HCT116 (cell line): ENCODE measurements at regions not wholly inside any gene's neighbourhood (a gene's known extent, or its start where the extent isn't known, plus 50 kb on each side); places are given as distances from the start of the nearest gene placed in this dataset.

ENCODE experiments used
- CTCF ChIP-seq, 3 experiments: fragments of 200-600 bp in 1 of 3; sonication (generic) in 1 of 3; IDR thresholded peaks in 2 of 3; conservative IDR thresholded peaks in 1 of 3; 2 replicates each; pipeline ENCODE4 v1.5.1; 2012 to 2017; ENCODE audit warnings: low read depth in 2 of 3, low read length in 2 of 3, antibody characterized with exemption in 1 of 3, borderline replicate concordance in 1 of 3, control low read depth in 1 of 3, mild to moderate bottlenecking in 1 of 3, mixed read lengths in 1 of 3, mixed run types in 1 of 3, moderate library complexity in 1 of 3; ENCODE audit not compliant: insufficient read depth in 1 of 3
- TF ChIP-seq, protein P1 (sequence below): IDR thresholded peaks from 2 replicates; pipeline ENCODE4 v1.6.1; 2011; ENCODE audit warnings: mild to moderate bottlenecking, low read length, moderate library complexity; ENCODE audit not compliant: insufficient replicate concordance; ENCODE audit errors: extremely low read depth

- no peak for TF ChIP-seq CTCF (IDR thresholded peaks at IDR 0.05 in 2 of 3, conservative IDR thresholded peaks at IDR 0.05 in 1 of 3; ENCODE audit: borderline replicate concordance in 1 of 3, insufficient read depth in 1 of 3, low read depth in 2 of 3, low read length in 2 of 3)
- TF ChIP-seq, protein P1, sequence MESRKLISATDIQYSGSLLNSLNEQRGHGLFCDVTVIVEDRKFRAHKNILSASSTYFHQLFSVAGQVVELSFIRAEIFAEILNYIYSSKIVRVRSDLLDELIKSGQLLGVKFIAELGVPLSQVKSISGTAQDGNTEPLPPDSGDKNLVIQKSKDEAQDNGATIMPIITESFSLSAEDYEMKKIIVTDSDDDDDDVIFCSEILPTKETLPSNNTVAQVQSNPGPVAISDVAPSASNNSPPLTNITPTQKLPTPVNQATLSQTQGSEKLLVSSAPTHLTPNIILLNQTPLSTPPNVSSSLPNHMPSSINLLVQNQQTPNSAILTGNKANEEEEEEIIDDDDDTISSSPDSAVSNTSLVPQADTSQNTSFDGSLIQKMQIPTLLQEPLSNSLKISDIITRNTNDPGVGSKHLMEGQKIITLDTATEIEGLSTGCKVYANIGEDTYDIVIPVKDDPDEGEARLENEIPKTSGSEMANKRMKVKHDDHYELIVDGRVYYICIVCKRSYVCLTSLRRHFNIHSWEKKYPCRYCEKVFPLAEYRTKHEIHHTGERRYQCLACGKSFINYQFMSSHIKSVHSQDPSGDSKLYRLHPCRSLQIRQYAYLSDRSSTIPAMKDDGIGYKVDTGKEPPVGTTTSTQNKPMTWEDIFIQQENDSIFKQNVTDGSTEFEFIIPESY, result no peak
Observed at GRCh38 chr2:176646033-176646615, 376.9 kb downstream of the MTX2 start.
